Vagina (tissue), 2 donors: ENCODE measurements at regions not wholly inside any gene's neighbourhood (a gene's known extent, or its start where the extent isn't known, plus 50 kb on each side); places are given as distances from the start of the nearest gene placed in this dataset.
"Not testable (repeated sequence)": the region's sequence is repeated elsewhere in the genome, so short reads cannot be mapped to it uniquely, and the experiment has no call there.

Source experiments
- POLR2A ChIP-seq, 2 donors: fragments of 450-650 bp; IDR thresholded peaks; one replicate each; pipeline ENCODE4 v1.6.1; 2017; ENCODE audit warnings: antibody characterized with exemption in 2 of 2, mild to moderate bottlenecking in 2 of 2, moderate library complexity in 2 of 2
- TF ChIP-seq, protein P1 (sequence below), 3 experiments: fragments of 450-650 bp in 2 of 3; fragments of 200-600 bp in 1 of 3; sonication (generic) in 1 of 3; IDR thresholded peaks; one replicate each; pipeline ENCODE4 v1.5.1; 2017 to 2019; ENCODE audit warnings: antibody characterized with exemption in 3 of 3, mild to moderate bottlenecking in 2 of 3, moderate library complexity in 2 of 3

DNA sequence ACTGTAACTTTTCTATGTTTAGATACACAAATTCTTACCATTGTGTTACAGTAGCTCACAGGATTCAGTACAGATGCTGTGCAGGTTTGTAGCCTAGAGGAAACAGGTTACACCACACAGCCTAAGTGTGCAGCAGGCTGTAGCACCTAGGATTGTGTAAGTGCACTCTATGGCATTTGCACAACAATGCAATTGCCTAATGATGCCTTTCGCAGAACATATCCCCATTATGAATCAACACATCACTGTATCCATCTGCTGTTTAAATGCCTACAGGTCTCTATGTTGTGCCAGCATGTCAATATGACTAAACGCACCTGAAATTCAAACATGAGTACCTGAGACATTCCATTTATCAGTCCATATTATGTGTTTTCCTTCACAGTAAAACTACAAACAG, 138.0 kb upstream of the VOPP1 start:
- TF ChIP-seq, protein P1, sequence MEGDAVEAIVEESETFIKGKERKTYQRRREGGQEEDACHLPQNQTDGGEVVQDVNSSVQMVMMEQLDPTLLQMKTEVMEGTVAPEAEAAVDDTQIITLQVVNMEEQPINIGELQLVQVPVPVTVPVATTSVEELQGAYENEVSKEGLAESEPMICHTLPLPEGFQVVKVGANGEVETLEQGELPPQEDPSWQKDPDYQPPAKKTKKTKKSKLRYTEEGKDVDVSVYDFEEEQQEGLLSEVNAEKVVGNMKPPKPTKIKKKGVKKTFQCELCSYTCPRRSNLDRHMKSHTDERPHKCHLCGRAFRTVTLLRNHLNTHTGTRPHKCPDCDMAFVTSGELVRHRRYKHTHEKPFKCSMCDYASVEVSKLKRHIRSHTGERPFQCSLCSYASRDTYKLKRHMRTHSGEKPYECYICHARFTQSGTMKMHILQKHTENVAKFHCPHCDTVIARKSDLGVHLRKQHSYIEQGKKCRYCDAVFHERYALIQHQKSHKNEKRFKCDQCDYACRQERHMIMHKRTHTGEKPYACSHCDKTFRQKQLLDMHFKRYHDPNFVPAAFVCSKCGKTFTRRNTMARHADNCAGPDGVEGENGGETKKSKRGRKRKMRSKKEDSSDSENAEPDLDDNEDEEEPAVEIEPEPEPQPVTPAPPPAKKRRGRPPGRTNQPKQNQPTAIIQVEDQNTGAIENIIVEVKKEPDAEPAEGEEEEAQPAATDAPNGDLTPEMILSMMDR (IDR thresholded peaks at IDR 0.05), result not testable (repeated sequence)
- TF ChIP-seq POLR2A (IDR thresholded peaks at IDR 0.05), result not testable (repeated sequence)
